Psoas muscle (tissue), 7 donors: ENCODE measurements at regions not wholly inside any gene's neighbourhood (a gene's known extent, or its start where the extent isn't known, plus 50 kb on each side); places are given as distances from the start of the nearest gene placed in this dataset.

Source experiments
- ATAC-seq, 4 donors: fragments of 200-7000 bp; cut with Tn5 transposase; one replicate each; pipeline ENCODE4 v1.9.1; 2020; ENCODE audit warnings: moderate library complexity in 3 of 4, mild to moderate bottlenecking in 2 of 4
- DNase-seq, 2 donors: peaks; one replicate each; pipeline ENCODE4 v3.0.0-alpha.2; 2020
- H3K27ac ChIP-seq: fragments of 200-600 bp; one replicate; pipeline ENCODE4 v1.8.0; 2022
- H3K27me3 ChIP-seq, 3 donors: fragments of 200-600 bp in 1 of 3; one replicate each; pipeline versions ENCODE4 v1.6.1 to v1.8.0; 2013 to 2022; ENCODE audit warnings: low read length in 2 of 3, mild to moderate bottlenecking in 2 of 3, moderate library complexity in 1 of 3; ENCODE audit not compliant: insufficient read depth in 3 of 3
- H3K36me3 ChIP-seq, 2 donors: fragments of 200-600 bp in 1 of 2; one replicate each; pipeline versions ENCODE4 v1.6.1 to v1.8.0; 2013 to 2022; ENCODE audit warnings: low read depth in 1 of 2, mild to moderate bottlenecking in 1 of 2, moderate library complexity in 1 of 2; ENCODE audit not compliant: insufficient read depth in 1 of 2
- H3K4me1 ChIP-seq: fragments of 200-600 bp; one replicate; pipeline ENCODE4 v1.8.0; 2022
- H3K4me3 ChIP-seq: fragments of 200-600 bp; one replicate; pipeline ENCODE4 v1.8.0; 2022; ENCODE audit warnings: mild to moderate bottlenecking
- H3K9me3 ChIP-seq: fragments of 200-600 bp; one replicate; pipeline ENCODE4 v1.8.0; 2022
- CTCF ChIP-seq: fragments of 200-600 bp; IDR thresholded peaks from one replicate; pipeline ENCODE4 v1.8.0; 2022; ENCODE audit warnings: antibody characterized with exemption
- WGBS, 3 donors: extraction: QIAGEN DNeasy Blood & Tissue Kit; methylation state at CpG; one replicate each; pipeline versions ENCODE4 v1.1.6 to v1.1.7; 2013; 5-methylcytosine and 5-hydroxymethylcytosine counted together
- intact Hi-C, 2 donors: fragments of 100-400 bp; cut with DNase I; formaldehyde crosslinking; loops; one replicate each; pipeline versions ENCODE4 v1.11.0 to v1.14.2; 2022
- donor health status: healthy with polysubstance abuse.
- donor health status: DM: no; HTN: no; CAD: no; lungs with moderate emphysema.
- donor health status: Bipolar disorder and iron deficiency.
- donor health status: healthy.
- donor health status: DM: yes; HTN: yes; CAD: no.
- donor health status: DM: no; HTN: no; CAD: no.
- donor health status: DM: yes; HTN: yes; CAD: no.

- no peak for TF ChIP-seq CTCF
- 29 to 44% (median 32%) methylated on average over 8 of the region's 8 CpGs for WGBS, 3 donors
- Histone ChIP-seq H3K27ac (no peak overlapping the region), H3K4me3 (no peak overlapping the region), H3K27me3 (peaks cover 0 to 17% (median 10%) of the 10 kb centered on the region in 3 donors), H3K36me3 (no peaks in the 10 kb centered on the region), H3K4me1 (peaks cover 16% of the 10 kb centered on the region), H3K9me3 (peaks cover 6% of the 10 kb centered on the region)
- intact Hi-C loops: no loop called here
- ATAC-seq (no peak), DNase-seq (no peak)
Measured at GRCh38 chr17:77733576-77734296, 224.8 kb upstream of the TNRC6C start.

- H3K27me3 ChIP-seq: peaks cover 0 to 23% (median 10%) of the 10 kb centered on the region in 3 donors
- H3K9me3 ChIP-seq: peaks cover 6% of the 10 kb centered on the region
- H3K4me1 ChIP-seq: peaks cover 16% of the 10 kb centered on the region
- H3K4me3 ChIP-seq: no peak overlapping the region
- ATAC-seq (peak; percentile 47 to 76 (median 69)), DNase-seq (peak; percentile 92 to 93)
- no peak for TF ChIP-seq CTCF
- 3 to 11% (median 10%) methylated on average over 18 to 19 of the region's 19 CpGs for WGBS, 3 donors
- H3K27ac ChIP-seq: peak overlapping the region; percentile 9
- intact Hi-C loops: no loop called here
- no peaks in the 10 kb centered on the region for H3K36me3 ChIP-seq
Measured at GRCh38 chr17:77734371-77735080, 224.0 kb upstream of the TNRC6C start.

- Histone ChIP-seq H3K27ac (peak overlapping the region; percentile 9), H3K36me3 (no peaks in the 10 kb centered on the region), H3K4me3 (no peak overlapping the region), H3K4me1 (peaks cover 16% of the 10 kb centered on the region), H3K9me3 (peaks cover 6% of the 10 kb centered on the region), H3K27me3 (peaks cover 0 to 26% (median 10%) of the 10 kb centered on the region in 3 donors)
- WGBS, 3 donors: 19 to 55% (median 31%) methylated on average over 10 of the region's 10 CpGs
- intact Hi-C loops: no loop called here
- no peak for DNase-seq
- peak in 3 of 4 donors; percentile 17 to 37 (median 30) for ATAC-seq
- TF ChIP-seq CTCF: no peak
Measured at GRCh38 chr17:77735081-77735565, 223.4 kb upstream of the TNRC6C start.

GRCh38 chr17:77735566-77736198 is 222.8 kb upstream of the TNRC6C start:
- ATAC-seq: peak in 3 of 4 donors; percentile 20 to 52 (median 22)
- whole genome bisulfite sequencing, 3 donors: 21 to 27% (median 21%) methylated on average over 7 of the region's 7 CpGs
- Histone ChIP-seq H3K27me3 (peaks cover 0 to 26% (median 10%) of the 10 kb centered on the region in 3 donors), H3K36me3 (no peaks in the 10 kb centered on the region), H3K4me3 (no peak overlapping the region), H3K9me3 (peaks cover 6% of the 10 kb centered on the region), H3K4me1 (peaks cover 16% of the 10 kb centered on the region), H3K27ac (peak overlapping the region; percentile 23)
- DNase-seq: no peak
- intact Hi-C loops: no loop called here
- no peak for TF ChIP-seq CTCF
